CD8-positive, alpha-beta memory T cell (primary cell): ENCODE measurements at regions not wholly inside any gene's neighbourhood (a gene's known extent, or its start where the extent isn't known, plus 50 kb on each side); places are given as distances from the start of the nearest gene placed in this dataset.
"Not testable (repeated sequence)": the region's sequence is repeated elsewhere in the genome, so short reads cannot be mapped to it uniquely, and the experiment has no call there.

ENCODE experiments used
- CTCF ChIA-PET: fragments of 350-600 bp; sonication (Branson Sonifier 250); formaldehyde crosslinking; loops from one replicate; lab custom pipeline; 2021; ENCODE audit warnings: antibody characterized with exemption; lab: Charles Lee
- POLR2A ChIA-PET: fragments of 350-600 bp; sonication (Branson Sonifier 250); formaldehyde crosslinking; loops from one replicate; lab custom pipeline; 2021; ENCODE audit warnings: antibody characterized with exemption; lab: Charles Lee
- DNase-seq, 5 donors: peaks; one replicate each; pipeline versions ENCODE4 v3.0.0 to v3.0.0-alpha.2; 2020 to 2022; ENCODE audit warnings: mixed read lengths in 1 of 5
- H3K27ac ChIP-seq: one replicate; pipeline ENCODE4 v1.7.0; 2013; ENCODE audit warnings: low read depth, mild to moderate bottlenecking, low read length, moderate library complexity
- H3K27me3 ChIP-seq: 2 replicates; pipeline ENCODE4 v1.7.0; 2013; ENCODE audit warnings: low read length, mild to moderate bottlenecking; ENCODE audit not compliant: insufficient read depth, poor library complexity, severe bottlenecking
- H3K36me3 ChIP-seq: 2 replicates; pipeline ENCODE4 v1.7.0; 2013; ENCODE audit warnings: mild to moderate bottlenecking, low read length, moderate library complexity; ENCODE audit not compliant: insufficient read depth
- H3K4me1 ChIP-seq: 2 replicates; pipeline ENCODE4 v1.7.0; 2013; ENCODE audit warnings: mild to moderate bottlenecking, low read length, moderate library complexity; ENCODE audit not compliant: insufficient read depth
- H3K4me3 ChIP-seq: 2 replicates; pipeline ENCODE4 v1.7.0; 2013; ENCODE audit warnings: mild to moderate bottlenecking, low read length
- H3K9me3 ChIP-seq: 2 replicates; pipeline ENCODE4 v1.7.0; 2013; ENCODE audit warnings: mild to moderate bottlenecking, low read length
- H3K27ac Mint-ChIP-seq, 8 donors: one replicate each; pipeline ENCODE4 v1.8.0; 2020 to 2021; ENCODE audit warnings: mixed read lengths in 8 of 8, mild to moderate bottlenecking in 6 of 8, inconsistent platforms in 3 of 8, moderate library complexity in 3 of 8
- H3K27me3 Mint-ChIP-seq, 2 donors: one replicate each; pipeline ENCODE4 v1.8.0; 2020 to 2021; ENCODE audit warnings: mixed read lengths in 2 of 2, mild to moderate bottlenecking in 1 of 2, moderate library complexity in 1 of 2
- H3K36me3 Mint-ChIP-seq, 3 donors: one replicate each; pipeline ENCODE4 v1.8.0; 2020 to 2021; ENCODE audit warnings: mixed read lengths in 3 of 3, inconsistent platforms in 1 of 3, mild to moderate bottlenecking in 1 of 3
- H3K4me1 Mint-ChIP-seq, 3 donors: one replicate each; pipeline ENCODE4 v1.8.0; 2020 to 2021; ENCODE audit warnings: mixed read lengths in 3 of 3, inconsistent platforms in 1 of 3, mild to moderate bottlenecking in 1 of 3
- H3K4me3 Mint-ChIP-seq, 7 donors: one replicate each; pipeline ENCODE4 v1.8.0; 2020 to 2021; ENCODE audit warnings: mixed read lengths in 7 of 7, mild to moderate bottlenecking in 6 of 7, moderate library complexity in 4 of 7, inconsistent platforms in 2 of 7
- H3K9me3 Mint-ChIP-seq, 5 donors: one replicate each; pipeline ENCODE4 v1.8.0; 2020 to 2022; ENCODE audit warnings: mixed read lengths in 5 of 5, mild to moderate bottlenecking in 3 of 5, moderate library complexity in 2 of 5, inconsistent platforms in 1 of 5

DNA sequence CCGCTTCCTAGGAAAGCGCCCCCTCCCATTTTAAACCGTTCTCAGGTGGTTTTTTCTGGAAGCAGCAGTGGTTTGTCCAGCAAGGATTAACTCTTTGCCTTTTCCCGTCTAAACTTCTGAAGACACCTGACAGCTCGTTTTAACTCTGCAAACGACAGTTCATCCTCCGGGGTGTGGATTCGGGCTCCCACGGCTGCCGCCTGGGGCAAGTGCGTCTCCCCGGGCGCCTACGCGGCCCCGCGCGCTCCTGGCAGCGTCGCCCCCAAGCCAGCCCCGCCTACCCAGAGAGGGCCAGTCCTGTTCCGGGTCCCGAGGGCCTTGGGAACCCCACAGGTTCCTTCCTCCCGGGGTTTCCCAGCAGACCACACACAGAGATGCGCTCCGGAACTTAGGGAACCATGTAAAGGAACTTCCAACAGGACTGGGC is 54.4 kb downstream of the PRR18 start:
- H3K4me3 ChIP-seq = peak overlapping the region; percentile 49
- DNase-seq = no peak
- H3K27ac ChIP-seq = no peak overlapping the region
- ChIA-PET CTCF (interaction anchor here (1.3 kb wide), 1 partner anchor 23 kb away, joined by 6 read pairs; no protein-coding TSS in a partner anchor), POLR2A (no interaction called here)
- H3K27me3 ChIP-seq = no peaks in the 10 kb centered on the region
- no peaks in the 10 kb centered on the region for H3K9me3 ChIP-seq
- H3K4me3 Mint-ChIP-seq = peak overlapping the region in 5 of 7 donors; percentile 48 to 77 (median 62)
- no peaks in the 10 kb centered on the region for H3K9me3 Mint-ChIP-seq
- H3K36me3 Mint-ChIP-seq = no peaks in the 10 kb centered on the region
- H3K4me1 Mint-ChIP-seq = peaks cover 16 to 36% (median 26%) of the 10 kb centered on the region in 3 donors
- no peak overlapping the region for H3K27ac Mint-ChIP-seq
- peaks cover 35 to 39% of the 10 kb centered on the region in 2 donors for H3K27me3 Mint-ChIP-seq
- H3K36me3 ChIP-seq = no peaks in the 10 kb centered on the region
- peaks cover 19% of the 10 kb centered on the region for H3K4me1 ChIP-seq

DNA sequence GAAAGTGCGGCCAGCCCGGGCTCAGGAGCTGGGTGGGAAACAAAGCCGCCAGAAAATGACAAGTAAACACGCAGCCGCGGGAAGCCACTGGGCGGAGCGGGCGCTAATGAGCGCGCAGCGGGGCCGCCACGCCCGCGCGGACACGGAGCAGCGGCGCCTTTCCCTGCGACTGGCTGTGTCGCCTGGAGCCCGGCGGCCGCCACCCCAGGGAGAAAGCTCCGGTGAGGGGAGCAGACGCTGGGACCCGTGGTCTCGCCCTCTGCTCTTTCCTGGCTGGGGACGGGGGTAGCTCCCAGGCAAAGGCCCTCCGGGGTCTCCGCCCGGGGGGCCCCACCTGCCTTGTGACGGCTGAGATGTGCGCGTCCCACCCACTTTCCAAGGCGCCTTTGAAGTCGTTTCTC is 54.9 kb downstream of the PRR18 start:
- no peaks in the 10 kb centered on the region for H3K9me3 Mint-ChIP-seq
- H3K27me3 Mint-ChIP-seq = peaks cover 31 to 38% of the 10 kb centered on the region in 2 donors
- H3K36me3 Mint-ChIP-seq = no peaks in the 10 kb centered on the region
- peak overlapping the region in 6 of 7 donors; percentile 60 to 84 (median 77) for H3K4me3 Mint-ChIP-seq
- peaks cover 14% of the 10 kb centered on the region for H3K4me1 ChIP-seq
- peak overlapping the region; percentile 49 for H3K4me3 ChIP-seq
- no peak overlapping the region for H3K27ac ChIP-seq
- no peaks in the 10 kb centered on the region for H3K36me3 ChIP-seq
- CTCF ChIA-PET = interaction anchor here (1.3 kb wide), 1 partner anchor 23 kb away, joined by 6 read pairs; no protein-coding TSS in a partner anchor
- H3K27me3 ChIP-seq = no peaks in the 10 kb centered on the region
- peak in 1 of 5 donors; percentile 17 for DNase-seq
- H3K9me3 ChIP-seq = no peaks in the 10 kb centered on the region
- peaks cover 12 to 31% (median 21%) of the 10 kb centered on the region in 3 donors for H3K4me1 Mint-ChIP-seq
- POLR2A ChIA-PET = interaction anchor here (0.5 to 0.6 kb wide), 2 partner anchors 87 to 761 kb away, joined by 3 read pairs; no protein-coding TSS in a partner anchor
- no peak overlapping the region for H3K27ac Mint-ChIP-seq

DNA sequence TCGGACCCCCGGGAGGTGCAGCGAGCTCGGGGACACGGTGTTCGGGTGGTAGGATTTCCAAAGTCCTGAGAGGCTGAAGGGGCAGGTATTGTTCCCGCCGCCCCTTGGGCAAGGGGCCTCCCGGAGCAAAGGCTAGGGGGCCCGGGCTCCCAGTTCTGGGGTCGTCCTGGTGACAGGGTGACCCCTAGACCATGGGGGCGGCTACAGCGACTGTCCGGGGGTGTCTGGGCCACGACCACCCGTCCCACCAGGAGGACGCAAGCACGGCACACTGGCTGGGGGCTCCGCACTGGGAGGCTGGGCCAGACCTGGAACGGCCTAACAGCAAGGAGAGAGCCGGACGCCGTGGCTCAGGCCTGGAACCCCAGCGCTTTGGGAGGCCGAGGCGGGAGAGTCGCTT is 55.6 kb downstream of the PRR18 start:
- Histone ChIP-seq H3K4me1 (peaks cover 7% of the 10 kb centered on the region), H3K27ac (no peak overlapping the region), H3K9me3 (no peaks in the 10 kb centered on the region), H3K27me3 (no peaks in the 10 kb centered on the region), H3K4me3 (no peak overlapping the region), H3K36me3 (no peaks in the 10 kb centered on the region)
- Mint-ChIP-seq H3K27ac (no peak overlapping the region), H3K36me3 (no peaks in the 10 kb centered on the region), H3K27me3 (peaks cover 25 to 35% of the 10 kb centered on the region in 2 donors), H3K4me1 (peaks cover 7 to 24% (median 16%) of the 10 kb centered on the region in 3 donors), H3K4me3 (no peak overlapping the region), H3K9me3 (no peaks in the 10 kb centered on the region)
- DNase-seq = no peak
- ChIA-PET CTCF (interaction anchor here (0.6 kb wide), 1 partner anchor 43 kb away, joined by 3 read pairs; no protein-coding TSS in a partner anchor), POLR2A (no interaction called here)

DNA sequence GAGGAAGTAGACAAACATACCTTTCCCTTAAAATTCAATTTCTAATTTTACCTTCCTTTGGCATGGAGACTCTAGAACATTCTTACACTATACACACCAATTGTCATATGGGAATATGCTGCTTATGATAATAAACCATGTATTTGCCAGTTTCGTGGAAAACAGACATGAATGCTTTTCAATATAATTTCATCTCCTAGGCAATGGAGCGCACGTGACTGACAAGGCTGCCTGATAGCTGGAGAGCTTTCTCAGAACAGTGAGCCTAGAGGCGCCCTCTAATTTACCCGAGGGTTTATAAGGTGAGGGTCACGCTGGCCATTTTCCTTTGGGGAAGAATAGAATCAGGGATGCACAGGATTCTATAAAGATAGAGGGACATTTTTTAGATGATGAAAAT is 56.5 kb downstream of the PRR18 start:
- no peaks in the 10 kb centered on the region for H3K36me3 Mint-ChIP-seq
- no peak overlapping the region for H3K4me3 ChIP-seq
- H3K9me3 Mint-ChIP-seq = no peaks in the 10 kb centered on the region
- ChIA-PET CTCF (interaction anchor here (1.5 kb wide), 1 partner anchor 16 kb away, joined by 4 read pairs; no protein-coding TSS in a partner anchor), POLR2A (interaction anchor here (0.7 kb wide), 1 partner anchor 21 kb away, joined by 4 read pairs; no protein-coding TSS in a partner anchor)
- H3K27ac Mint-ChIP-seq = no peak overlapping the region
- H3K4me1 Mint-ChIP-seq = peaks cover 7 to 21% (median 19%) of the 10 kb centered on the region in 3 donors
- H3K27me3 ChIP-seq = no peaks in the 10 kb centered on the region
- peaks cover 21 to 28% of the 10 kb centered on the region in 2 donors for H3K27me3 Mint-ChIP-seq
- no peak for DNase-seq
- no peak overlapping the region for H3K27ac ChIP-seq
- H3K36me3 ChIP-seq = no peaks in the 10 kb centered on the region
- peak overlapping the region in 4 of 7 donors; percentile 21 to 83 (median 58) for H3K4me3 Mint-ChIP-seq
- H3K4me1 ChIP-seq = peaks cover 7% of the 10 kb centered on the region
- no peaks in the 10 kb centered on the region for H3K9me3 ChIP-seq

DNA sequence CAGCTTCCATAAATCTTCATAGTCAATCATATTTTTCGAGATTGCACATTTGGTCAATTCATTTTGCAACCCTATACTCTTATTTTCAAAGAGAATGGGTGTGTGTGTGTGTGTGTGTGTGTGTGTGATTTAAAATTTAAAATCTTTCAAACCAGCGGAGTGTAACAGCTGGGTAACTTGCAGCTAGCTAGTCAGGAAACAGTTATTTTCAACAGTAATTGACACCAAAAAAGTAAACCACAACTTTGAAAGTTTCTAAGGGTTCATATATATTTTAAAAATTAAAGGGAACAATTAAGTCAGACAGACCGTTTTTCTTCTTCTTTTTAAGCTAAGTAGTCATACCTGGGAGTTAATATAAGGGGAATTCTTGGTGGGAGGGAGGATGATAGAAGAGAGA is 57.0 kb downstream of the PRR18 start:
- POLR2A ChIA-PET = interaction anchor here (0.6 to 0.7 kb wide), 2 partner anchors 21 to 192 kb away, joined by 3 to 4 read pairs; no protein-coding TSS in a partner anchor
- no peak for DNase-seq
- Mint-ChIP-seq H3K4me3 (peak overlapping the region in 2 of 7 donors; percentile 59 to 83), H3K27ac (no peak overlapping the region), H3K36me3 (no peaks in the 10 kb centered on the region), H3K4me1 (peaks cover 7 to 25% (median 19%) of the 10 kb centered on the region in 3 donors), H3K27me3 (peaks cover 20 to 28% of the 10 kb centered on the region in 2 donors), H3K9me3 (no peaks in the 10 kb centered on the region)
- H3K9me3 ChIP-seq = no peaks in the 10 kb centered on the region
- H3K36me3 ChIP-seq = no peaks in the 10 kb centered on the region
- no peak overlapping the region for H3K4me3 ChIP-seq
- CTCF ChIA-PET = interaction anchor here (1.5 kb wide), 1 partner anchor 16 kb away, joined by 4 read pairs; no protein-coding TSS in a partner anchor
- H3K27me3 ChIP-seq = no peaks in the 10 kb centered on the region
- H3K27ac ChIP-seq = no peak overlapping the region
- peaks cover 7% of the 10 kb centered on the region for H3K4me1 ChIP-seq

DNA sequence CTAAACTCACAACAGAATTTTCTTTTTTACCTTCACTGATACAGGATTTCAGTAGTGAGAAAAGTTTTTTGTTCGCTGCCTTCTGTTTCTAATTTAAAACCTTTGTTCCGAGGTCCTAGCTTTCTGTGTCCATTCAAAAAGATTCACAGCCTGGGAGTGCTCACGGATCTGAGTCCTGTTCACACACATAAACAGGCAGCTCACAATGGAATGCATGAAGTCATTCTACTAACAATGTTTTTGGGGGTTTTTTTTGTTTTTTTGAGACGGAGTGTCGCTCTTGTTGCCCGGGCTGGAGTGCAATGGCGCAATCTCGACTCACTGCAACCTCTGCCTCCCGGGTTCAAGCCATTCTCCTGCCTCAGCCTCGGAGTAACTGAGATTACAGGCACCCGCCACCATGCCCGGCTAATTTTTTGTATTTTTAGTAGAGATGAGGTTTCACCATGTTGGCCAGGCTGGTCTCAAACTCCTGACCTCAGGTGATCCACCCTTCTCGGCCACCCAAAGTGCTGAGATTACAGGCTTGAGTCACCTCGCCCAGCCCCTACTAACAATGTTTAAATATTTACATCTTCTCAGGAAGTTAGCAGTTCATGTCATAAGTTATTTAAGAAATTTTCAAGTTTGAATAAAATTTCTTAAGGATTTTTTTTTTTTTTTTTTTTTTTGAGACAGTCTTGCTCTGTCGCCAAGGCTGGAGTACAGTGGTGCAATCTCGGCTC is 59.0 kb downstream of the PRR18 start:
- H3K27ac ChIP-seq, DNase-seq, CTCF ChIA-PET: not testable (repeated sequence)

DNA sequence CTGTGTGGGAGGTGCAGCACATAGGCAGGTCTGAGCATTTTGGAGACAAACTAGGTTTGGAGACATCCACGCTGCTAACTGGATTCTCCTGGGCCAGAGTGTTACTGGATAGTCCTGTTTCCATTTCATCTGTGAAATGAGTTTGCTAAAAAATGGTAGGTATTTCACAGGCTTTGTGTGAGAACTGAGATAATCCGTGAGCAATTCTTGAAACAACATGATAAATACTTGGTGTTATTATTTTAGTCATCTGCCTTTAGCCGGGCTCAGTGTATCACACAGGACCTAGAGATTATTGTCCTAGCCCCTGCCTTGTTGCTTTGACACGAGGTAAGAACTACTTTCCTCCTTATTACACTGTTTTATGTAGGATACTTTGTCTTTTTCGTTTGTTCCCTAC is 63.0 kb downstream of the PRR18 start:
- Histone ChIP-seq H3K4me1 (peaks cover 25% of the 10 kb centered on the region), H3K4me3 (no peak overlapping the region), H3K27ac (no peak overlapping the region), H3K9me3 (no peaks in the 10 kb centered on the region), H3K36me3 (no peaks in the 10 kb centered on the region), H3K27me3 (no peaks in the 10 kb centered on the region)
- Mint-ChIP-seq H3K4me3 (peak overlapping the region in 6 of 7 donors; percentile 75 to 87 (median 82)), H3K9me3 (no peaks in the 10 kb centered on the region), H3K27ac (peak overlapping the region in 5 of 8 donors; percentile 63 to 91 (median 79)), H3K27me3 (peaks cover 4 to 5% of the 10 kb centered on the region in 2 donors), H3K4me1 (peaks cover 20 to 42% (median 32%) of the 10 kb centered on the region in 3 donors), H3K36me3 (no peaks in the 10 kb centered on the region)
- POLR2A ChIA-PET = no interaction called here
- CTCF ChIA-PET = no interaction called here
- DNase-seq = no peak

More for the DNA sequence above, 59.0 kb downstream of the PRR18 start:
- Mint-ChIP-seq H3K4me1 (peaks cover 11 to 34% (median 34%) of the 10 kb centered on the region in 3 donors), H3K27me3 (peaks cover 16 to 17% of the 10 kb centered on the region in 2 donors)
- H3K36me3 ChIP-seq, POLR2A ChIA-PET, H3K36me3 Mint-ChIP-seq, H3K4me3 Mint-ChIP-seq, H3K9me3 Mint-ChIP-seq, H3K4me3 ChIP-seq, H3K27ac Mint-ChIP-seq, H3K27me3 ChIP-seq, H3K9me3 ChIP-seq: not testable (repeated sequence)
- peaks cover 16% of the 10 kb centered on the region for H3K4me1 ChIP-seq
